ENCODE measurements at regions not wholly inside any gene's neighbourhood (a gene's known extent, or its start where the extent isn't known, plus 50 kb on each side); places are given as distances from the start of the nearest gene placed in this dataset.

DNA sequence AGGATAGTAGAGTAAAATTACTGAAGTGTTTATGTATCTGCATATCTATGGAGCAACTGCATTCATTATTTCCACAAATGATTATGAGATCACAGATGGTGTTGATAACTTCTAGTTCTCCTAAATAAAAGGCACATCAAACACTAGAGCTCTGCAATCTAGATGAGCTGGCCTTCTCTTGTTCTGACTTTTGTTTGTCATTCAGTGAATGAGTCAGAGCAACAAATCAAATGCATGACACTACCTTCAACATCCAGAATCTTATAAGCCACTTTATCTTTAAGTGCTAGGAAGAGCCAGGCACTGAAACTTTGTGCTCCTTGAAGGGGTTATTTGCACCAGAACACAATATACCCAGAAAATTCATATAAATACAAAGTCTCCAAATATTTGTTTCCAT, 456.0 kb downstream of the PCDH17 start:
- Histone ChIP-seq H3K9ac (ENCODE audit: low read depth in 1 of 2, low read length in 2 of 2) (no peak overlapping the region), H3K27me3 (ENCODE audit: control insufficient read depth in 4 of 4, insufficient read depth in 4 of 4, low read length in 3 of 4) (no peaks in the 10 kb centered on the region), H3K36me3 (ENCODE audit: control insufficient read depth in 4 of 4, insufficient read depth in 3 of 4, low read depth in 1 of 4, low read length in 3 of 4) (no peaks in the 10 kb centered on the region), H3K9me3 (ENCODE audit: control insufficient read depth in 4 of 4, low read length in 3 of 4) (no peaks in the 10 kb centered on the region), H3K27ac (ENCODE audit: low read depth in 1 of 2, low read length in 2 of 2) (no peak overlapping the region), H3K4me3 (ENCODE audit: low read depth in 1 of 3, low read length in 3 of 3) (no peak overlapping the region), H3K4me1 (ENCODE audit: control insufficient read depth in 4 of 4, insufficient read depth in 4 of 4, low read length in 3 of 4) (no peaks in the 10 kb centered on the region)
- TF ChIP-seq HNF4G (IDR thresholded peaks at IDR 0.05), result no peak
- TF ChIP-seq ZBTB33 (IDR thresholded peaks at IDR 0.05), result no peak
- TF ChIP-seq SP1 (IDR thresholded peaks at IDR 0.05), result no peak
- no peak for TF ChIP-seq TAF1 (conservative IDR thresholded peaks at IDR 0.05)
- no peak for TF ChIP-seq HNF4A (conservative IDR thresholded peaks at IDR 0.05)
- no peak for TF ChIP-seq GABPA (IDR thresholded peaks at IDR 0.05 in 1 of 2, conservative IDR thresholded peaks at IDR 0.05 in 1 of 2)
- TF ChIP-seq YY1 (IDR thresholded peaks at IDR 0.05), result no peak
- no peak for TF ChIP-seq CTCF (IDR thresholded peaks at IDR 0.05; ENCODE audit: low read depth, low read length, missing input control)
- no peak for TF ChIP-seq FOXA1 (IDR thresholded peaks at IDR 0.05)
- no peak for TF ChIP-seq NR2F2 (IDR thresholded peaks at IDR 0.05)
- no peak for TF ChIP-seq JUND (IDR thresholded peaks at IDR 0.05)
- TF ChIP-seq RXRA (IDR thresholded peaks at IDR 0.05), result no peak
- no peak for TF ChIP-seq EGR1 (IDR thresholded peaks at IDR 0.05; ENCODE audit: low read depth in 2 of 2)
- TF ChIP-seq, protein P1, sequence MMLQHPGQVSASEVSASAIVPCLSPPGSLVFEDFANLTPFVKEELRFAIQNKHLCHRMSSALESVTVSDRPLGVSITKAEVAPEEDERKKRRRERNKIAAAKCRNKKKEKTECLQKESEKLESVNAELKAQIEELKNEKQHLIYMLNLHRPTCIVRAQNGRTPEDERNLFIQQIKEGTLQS (IDR thresholded peaks at IDR 0.05), result no peak
- no peak for DNase-seq (ENCODE audit: low spot score)

- Histone ChIP-seq H3K4me3 (ENCODE audit: low read depth in 1 of 3, low read length in 3 of 3) (no peak overlapping the region), H3K36me3 (ENCODE audit: control insufficient read depth in 4 of 4, insufficient read depth in 3 of 4, low read depth in 1 of 4, low read length in 3 of 4) (no peaks in the 10 kb centered on the region), H3K27ac (ENCODE audit: low read depth in 1 of 2, low read length in 2 of 2) (no peak overlapping the region), H3K9ac (ENCODE audit: low read depth in 1 of 2, low read length in 2 of 2) (no peak overlapping the region), H3K4me1 (ENCODE audit: control insufficient read depth in 4 of 4, insufficient read depth in 4 of 4, low read length in 3 of 4) (no peaks in the 10 kb centered on the region), H3K9me3 (ENCODE audit: control insufficient read depth in 4 of 4, low read length in 3 of 4) (no peaks in the 10 kb centered on the region), H3K27me3 (ENCODE audit: control insufficient read depth in 4 of 4, insufficient read depth in 4 of 4, low read length in 3 of 4) (no peaks in the 10 kb centered on the region)
- no peak for DNase-seq (ENCODE audit: low spot score)
- no peak for TF ChIP-seq JUND (IDR thresholded peaks at IDR 0.05)
- no peak for TF ChIP-seq GABPA (IDR thresholded peaks at IDR 0.05 in 1 of 2, conservative IDR thresholded peaks at IDR 0.05 in 1 of 2)
- TF ChIP-seq HNF4A (conservative IDR thresholded peaks at IDR 0.05), result no peak
- TF ChIP-seq HNF4G (IDR thresholded peaks at IDR 0.05), result no peak
- TF ChIP-seq FOXA1 (IDR thresholded peaks at IDR 0.05), result no peak
- TF ChIP-seq TAF1 (conservative IDR thresholded peaks at IDR 0.05), result no peak
- TF ChIP-seq CTCF (IDR thresholded peaks at IDR 0.05; ENCODE audit: low read depth, low read length, missing input control), result no peak
- TF ChIP-seq RAD21 (IDR thresholded peaks at IDR 0.05), result no peak
- no peak for TF ChIP-seq EGR1 (IDR thresholded peaks at IDR 0.05; ENCODE audit: low read depth in 2 of 2)
- TF ChIP-seq, protein P1 (IDR thresholded peaks at IDR 0.05), result no peak
- TF ChIP-seq YY1 (IDR thresholded peaks at IDR 0.05), result no peak
- TF ChIP-seq, protein P2, sequence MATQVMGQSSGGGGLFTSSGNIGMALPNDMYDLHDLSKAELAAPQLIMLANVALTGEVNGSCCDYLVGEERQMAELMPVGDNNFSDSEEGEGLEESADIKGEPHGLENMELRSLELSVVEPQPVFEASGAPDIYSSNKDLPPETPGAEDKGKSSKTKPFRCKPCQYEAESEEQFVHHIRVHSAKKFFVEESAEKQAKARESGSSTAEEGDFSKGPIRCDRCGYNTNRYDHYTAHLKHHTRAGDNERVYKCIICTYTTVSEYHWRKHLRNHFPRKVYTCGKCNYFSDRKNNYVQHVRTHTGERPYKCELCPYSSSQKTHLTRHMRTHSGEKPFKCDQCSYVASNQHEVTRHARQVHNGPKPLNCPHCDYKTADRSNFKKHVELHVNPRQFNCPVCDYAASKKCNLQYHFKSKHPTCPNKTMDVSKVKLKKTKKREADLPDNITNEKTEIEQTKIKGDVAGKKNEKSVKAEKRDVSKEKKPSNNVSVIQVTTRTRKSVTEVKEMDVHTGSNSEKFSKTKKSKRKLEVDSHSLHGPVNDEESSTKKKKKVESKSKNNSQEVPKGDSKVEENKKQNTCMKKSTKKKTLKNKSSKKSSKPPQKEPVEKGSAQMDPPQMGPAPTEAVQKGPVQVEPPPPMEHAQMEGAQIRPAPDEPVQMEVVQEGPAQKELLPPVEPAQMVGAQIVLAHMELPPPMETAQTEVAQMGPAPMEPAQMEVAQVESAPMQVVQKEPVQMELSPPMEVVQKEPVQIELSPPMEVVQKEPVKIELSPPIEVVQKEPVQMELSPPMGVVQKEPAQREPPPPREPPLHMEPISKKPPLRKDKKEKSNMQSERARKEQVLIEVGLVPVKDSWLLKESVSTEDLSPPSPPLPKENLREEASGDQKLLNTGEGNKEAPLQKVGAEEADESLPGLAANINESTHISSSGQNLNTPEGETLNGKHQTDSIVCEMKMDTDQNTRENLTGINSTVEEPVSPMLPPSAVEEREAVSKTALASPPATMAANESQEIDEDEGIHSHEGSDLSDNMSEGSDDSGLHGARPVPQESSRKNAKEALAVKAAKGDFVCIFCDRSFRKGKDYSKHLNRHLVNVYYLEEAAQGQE (IDR thresholded peaks at IDR 0.05), result no peak
- no peak for TF ChIP-seq ZBTB33 (IDR thresholded peaks at IDR 0.05)
- no peak for TF ChIP-seq SP1 (IDR thresholded peaks at IDR 0.05)
- no peak for TF ChIP-seq MAX (IDR thresholded peaks at IDR 0.05)
- no peak for TF ChIP-seq NR2F2 (IDR thresholded peaks at IDR 0.05)
- no peak for TF ChIP-seq RXRA (IDR thresholded peaks at IDR 0.05)
- TF ChIP-seq FOXA2 (IDR thresholded peaks at IDR 0.05), result no peak
Measured at GRCh38 chr13:58093394-58093793, 461.9 kb downstream of the PCDH17 start.
